ENCODE measurements at regions not wholly inside any gene's neighbourhood (a gene's known extent, or its start where the extent isn't known, plus 50 kb on each side); places are given as distances from the start of the nearest gene placed in this dataset.

DNA sequence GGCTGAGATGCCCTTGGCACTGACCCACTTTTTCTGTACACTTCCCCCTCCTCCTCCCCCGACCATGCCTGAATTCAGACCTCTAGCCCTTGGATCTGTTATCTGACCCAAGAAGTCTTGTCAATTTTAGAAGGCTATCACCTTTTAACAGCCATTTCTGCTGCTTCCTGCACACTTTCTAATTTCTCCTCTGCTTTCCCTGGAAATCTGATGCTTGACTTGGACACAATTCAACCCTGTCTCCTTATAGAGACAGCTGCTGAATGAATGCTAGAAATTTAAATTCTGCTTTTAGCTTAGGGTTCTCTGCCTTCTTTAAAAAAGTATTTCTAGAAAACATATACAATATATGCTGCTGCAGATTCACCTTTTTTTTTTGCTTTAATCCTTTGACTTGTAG lies 417.9 kb upstream of the KLF6 start:
- Histone ChIP-seq H3K9ac (ENCODE audit: low read length) (no peak overlapping the region), H2AFZ (ENCODE audit: low read depth, low read length, severe bottlenecking) (no peak overlapping the region), H3K27ac (ENCODE audit: low read depth, low read length) (no peak overlapping the region), H4K20me1 (ENCODE audit: low read depth, low read length) (no peaks in the 10 kb centered on the region), H3K4me3 (ENCODE audit: insufficient read depth, low read length, poor library complexity, severe bottlenecking) (no peak overlapping the region), H3K36me3 (ENCODE audit: low read length) (no peaks in the 10 kb centered on the region), H3K9me2 (replicated peaks; ENCODE audit: insufficient read depth, low read length) (no peaks in the 10 kb centered on the region), H3K79me2 (ENCODE audit: insufficient read depth, low read length) (no peaks in the 10 kb centered on the region), H3F3A (ENCODE audit: insufficient read depth) (no peaks in the 10 kb centered on the region), H3K4me2 (ENCODE audit: low read depth, low read length, poor library complexity, severe bottlenecking) (no peak overlapping the region), H3K27me3 (ENCODE audit: low read length) (no peaks in the 10 kb centered on the region), H3K9me3 (ENCODE audit: insufficient read depth, low read length) (no peaks in the 10 kb centered on the region)
- TF ChIP-seq EZH2phosphoT487 (conservative IDR thresholded peaks at IDR 0.05; ENCODE audit: low read length): no peak

DNA sequence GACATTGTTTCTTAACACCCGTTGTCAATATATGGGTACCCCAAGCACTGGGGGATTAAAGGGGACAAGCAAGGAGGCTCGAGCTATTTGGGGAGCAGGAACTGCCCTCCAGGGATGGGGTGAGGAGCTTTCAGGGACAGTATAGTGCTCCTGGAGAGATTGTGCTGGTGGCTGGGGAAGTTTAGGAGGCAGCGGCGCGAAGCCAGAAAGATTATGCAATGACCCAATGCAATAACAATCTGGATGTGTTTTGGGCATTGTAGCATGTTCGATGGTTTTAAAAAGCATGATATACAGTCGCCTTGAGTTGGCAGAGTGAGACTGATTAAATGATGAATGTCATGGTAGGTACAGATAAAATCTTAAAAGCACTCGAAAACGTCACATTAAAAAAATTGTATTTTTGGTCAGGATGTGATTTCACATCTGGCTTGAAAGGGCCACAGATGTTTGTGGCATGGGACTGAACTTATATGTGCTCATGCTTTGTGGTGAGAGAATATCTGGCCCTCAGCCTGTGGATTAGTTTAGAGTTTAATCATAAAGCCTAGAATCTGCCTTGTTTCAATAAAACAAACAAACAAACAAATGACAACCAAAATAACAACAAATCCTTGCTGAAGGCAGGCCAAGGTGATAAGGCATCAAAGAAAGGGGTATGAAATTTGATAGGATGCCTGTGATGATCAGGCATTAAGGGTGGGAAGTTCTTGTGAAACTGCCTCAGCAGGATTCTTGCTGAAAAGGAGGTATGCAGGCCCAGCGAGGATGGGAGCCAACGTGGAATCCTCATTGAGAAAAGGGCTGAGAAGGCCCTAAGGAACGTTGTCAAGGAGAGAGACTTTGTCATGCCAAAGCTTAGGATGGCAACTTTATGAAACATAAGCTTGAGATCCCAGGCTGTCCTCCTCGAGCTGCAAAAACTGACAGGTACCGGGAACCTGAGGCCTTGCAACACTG lies 417.1 kb upstream of the KLF6 start:
- no peak for TF ChIP-seq EZH2phosphoT487 (conservative IDR thresholded peaks at IDR 0.05; ENCODE audit: low read length)
- TF ChIP-seq, protein P1, sequence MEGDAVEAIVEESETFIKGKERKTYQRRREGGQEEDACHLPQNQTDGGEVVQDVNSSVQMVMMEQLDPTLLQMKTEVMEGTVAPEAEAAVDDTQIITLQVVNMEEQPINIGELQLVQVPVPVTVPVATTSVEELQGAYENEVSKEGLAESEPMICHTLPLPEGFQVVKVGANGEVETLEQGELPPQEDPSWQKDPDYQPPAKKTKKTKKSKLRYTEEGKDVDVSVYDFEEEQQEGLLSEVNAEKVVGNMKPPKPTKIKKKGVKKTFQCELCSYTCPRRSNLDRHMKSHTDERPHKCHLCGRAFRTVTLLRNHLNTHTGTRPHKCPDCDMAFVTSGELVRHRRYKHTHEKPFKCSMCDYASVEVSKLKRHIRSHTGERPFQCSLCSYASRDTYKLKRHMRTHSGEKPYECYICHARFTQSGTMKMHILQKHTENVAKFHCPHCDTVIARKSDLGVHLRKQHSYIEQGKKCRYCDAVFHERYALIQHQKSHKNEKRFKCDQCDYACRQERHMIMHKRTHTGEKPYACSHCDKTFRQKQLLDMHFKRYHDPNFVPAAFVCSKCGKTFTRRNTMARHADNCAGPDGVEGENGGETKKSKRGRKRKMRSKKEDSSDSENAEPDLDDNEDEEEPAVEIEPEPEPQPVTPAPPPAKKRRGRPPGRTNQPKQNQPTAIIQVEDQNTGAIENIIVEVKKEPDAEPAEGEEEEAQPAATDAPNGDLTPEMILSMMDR (IDR thresholded peaks at IDR 0.05; ENCODE audit: insufficient read depth, low read length, poor library complexity, severe bottlenecking): no peak
- no peaks in the 10 kb centered on the region for H4K20me1 ChIP-seq (ENCODE audit: low read depth, low read length)
- no peak overlapping the region for H3K4me2 ChIP-seq (ENCODE audit: low read depth, low read length, poor library complexity, severe bottlenecking)
- no peaks in the 10 kb centered on the region for H3F3A ChIP-seq (ENCODE audit: insufficient read depth)
- no peaks in the 10 kb centered on the region for H3K9me2 ChIP-seq (replicated peaks; ENCODE audit: insufficient read depth, low read length)
- H3K36me3 ChIP-seq (ENCODE audit: low read length): no peaks in the 10 kb centered on the region
- H3K9ac ChIP-seq (ENCODE audit: low read length): no peak overlapping the region
- H2AFZ ChIP-seq (ENCODE audit: low read depth, low read length, severe bottlenecking): no peak overlapping the region
- H3K79me2 ChIP-seq (ENCODE audit: insufficient read depth, low read length): no peaks in the 10 kb centered on the region
- H3K27me3 ChIP-seq (ENCODE audit: low read length): no peaks in the 10 kb centered on the region
- no peaks in the 10 kb centered on the region for H3K9me3 ChIP-seq (ENCODE audit: insufficient read depth, low read length)
- H3K4me3 ChIP-seq (ENCODE audit: insufficient read depth, low read length, poor library complexity, severe bottlenecking): no peak overlapping the region
- H3K27ac ChIP-seq (ENCODE audit: low read depth, low read length): no peak overlapping the region

DNA sequence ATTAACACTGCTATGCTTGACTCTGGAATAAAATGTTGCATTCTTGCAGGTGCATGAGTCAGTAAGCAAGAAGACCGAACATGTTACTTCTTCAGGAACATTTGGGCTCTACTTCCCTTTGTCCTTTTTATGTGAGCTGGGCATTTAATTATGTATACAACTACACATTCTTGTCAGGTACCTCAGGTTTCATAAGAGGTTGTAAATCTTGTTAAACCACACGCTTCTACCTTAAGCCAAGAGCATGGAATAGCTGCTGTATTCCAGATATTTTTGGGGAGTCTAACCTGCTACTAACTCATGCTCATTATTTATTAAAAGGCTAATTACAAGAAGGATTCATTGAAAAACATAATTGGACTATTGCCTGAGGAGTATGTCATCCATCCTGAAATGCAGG lies 414.2 kb upstream of the KLF6 start:
- H3K4me2 ChIP-seq (ENCODE audit: low read depth, low read length, poor library complexity, severe bottlenecking): no peak overlapping the region
- H2AFZ ChIP-seq (ENCODE audit: low read depth, low read length, severe bottlenecking): no peak overlapping the region
- no peaks in the 10 kb centered on the region for H3K9me3 ChIP-seq (ENCODE audit: insufficient read depth, low read length)
- no peak overlapping the region for H3K27ac ChIP-seq (ENCODE audit: low read depth, low read length)
- no peaks in the 10 kb centered on the region for H3K27me3 ChIP-seq (ENCODE audit: low read length)
- no peaks in the 10 kb centered on the region for H3K79me2 ChIP-seq (ENCODE audit: insufficient read depth, low read length)
- no peaks in the 10 kb centered on the region for H3K9me2 ChIP-seq (replicated peaks; ENCODE audit: insufficient read depth, low read length)
- H3F3A ChIP-seq (ENCODE audit: insufficient read depth): no peaks in the 10 kb centered on the region
- H4K20me1 ChIP-seq (ENCODE audit: low read depth, low read length): no peaks in the 10 kb centered on the region
- no peak for TF ChIP-seq EZH2phosphoT487 (conservative IDR thresholded peaks at IDR 0.05; ENCODE audit: low read length)
- TF ChIP-seq, protein P1 (IDR thresholded peaks at IDR 0.05; ENCODE audit: insufficient read depth, low read length, poor library complexity, severe bottlenecking): no peak
- no peak overlapping the region for H3K4me3 ChIP-seq (ENCODE audit: insufficient read depth, low read length, poor library complexity, severe bottlenecking)
- H3K36me3 ChIP-seq (ENCODE audit: low read length): no peaks in the 10 kb centered on the region
- no peak overlapping the region for H3K9ac ChIP-seq (ENCODE audit: low read length)

DNA sequence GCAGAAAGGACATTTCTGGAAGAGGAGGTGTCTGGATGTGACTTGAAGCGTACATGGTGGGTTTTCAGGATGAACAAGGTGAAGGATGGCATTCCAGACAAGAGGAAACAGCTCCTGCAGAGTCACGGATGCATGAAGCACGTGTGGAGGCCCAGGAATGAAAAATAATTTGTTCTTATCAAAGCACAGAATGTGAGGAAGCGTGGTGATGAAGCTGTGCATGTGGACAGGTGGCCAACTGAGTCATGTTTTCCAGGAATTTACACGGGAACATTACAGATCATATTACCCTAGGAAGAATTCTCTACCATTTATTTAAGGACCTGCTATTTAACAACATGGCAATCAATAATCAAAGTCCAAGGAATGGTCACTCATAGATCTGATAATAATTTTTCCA lies 413.2 kb upstream of the KLF6 start:
- no peaks in the 10 kb centered on the region for H3K36me3 ChIP-seq (ENCODE audit: low read length)
- no peak overlapping the region for H3K27ac ChIP-seq (ENCODE audit: low read depth, low read length)
- H2AFZ ChIP-seq (ENCODE audit: low read depth, low read length, severe bottlenecking): no peak overlapping the region
- TF ChIP-seq, protein P1 (IDR thresholded peaks at IDR 0.05; ENCODE audit: insufficient read depth, low read length, poor library complexity, severe bottlenecking): no peak
- no peak for TF ChIP-seq EZH2phosphoT487 (conservative IDR thresholded peaks at IDR 0.05; ENCODE audit: low read length)
- H3K79me2 ChIP-seq (ENCODE audit: insufficient read depth, low read length): no peaks in the 10 kb centered on the region
- H3K9ac ChIP-seq (ENCODE audit: low read length): no peak overlapping the region
- no peak overlapping the region for H3K4me3 ChIP-seq (ENCODE audit: insufficient read depth, low read length, poor library complexity, severe bottlenecking)
- H3F3A ChIP-seq (ENCODE audit: insufficient read depth): no peaks in the 10 kb centered on the region
- no peaks in the 10 kb centered on the region for H3K9me2 ChIP-seq (replicated peaks; ENCODE audit: insufficient read depth, low read length)
- no peak overlapping the region for H3K4me2 ChIP-seq (ENCODE audit: low read depth, low read length, poor library complexity, severe bottlenecking)
- no peaks in the 10 kb centered on the region for H4K20me1 ChIP-seq (ENCODE audit: low read depth, low read length)
- H3K9me3 ChIP-seq (ENCODE audit: insufficient read depth, low read length): no peaks in the 10 kb centered on the region
- H3K27me3 ChIP-seq (ENCODE audit: low read length): no peaks in the 10 kb centered on the region
